ENCODE measurements at regions not wholly inside any gene's neighbourhood (a gene's known extent, or its start where the extent isn't known, plus 50 kb on each side); places are given as distances from the start of the nearest gene placed in this dataset.

GRCh38 chr12:58026897-58027891 is 85.8 kb downstream of the ATP23 start:
- TF ChIP-seq, protein P1, sequence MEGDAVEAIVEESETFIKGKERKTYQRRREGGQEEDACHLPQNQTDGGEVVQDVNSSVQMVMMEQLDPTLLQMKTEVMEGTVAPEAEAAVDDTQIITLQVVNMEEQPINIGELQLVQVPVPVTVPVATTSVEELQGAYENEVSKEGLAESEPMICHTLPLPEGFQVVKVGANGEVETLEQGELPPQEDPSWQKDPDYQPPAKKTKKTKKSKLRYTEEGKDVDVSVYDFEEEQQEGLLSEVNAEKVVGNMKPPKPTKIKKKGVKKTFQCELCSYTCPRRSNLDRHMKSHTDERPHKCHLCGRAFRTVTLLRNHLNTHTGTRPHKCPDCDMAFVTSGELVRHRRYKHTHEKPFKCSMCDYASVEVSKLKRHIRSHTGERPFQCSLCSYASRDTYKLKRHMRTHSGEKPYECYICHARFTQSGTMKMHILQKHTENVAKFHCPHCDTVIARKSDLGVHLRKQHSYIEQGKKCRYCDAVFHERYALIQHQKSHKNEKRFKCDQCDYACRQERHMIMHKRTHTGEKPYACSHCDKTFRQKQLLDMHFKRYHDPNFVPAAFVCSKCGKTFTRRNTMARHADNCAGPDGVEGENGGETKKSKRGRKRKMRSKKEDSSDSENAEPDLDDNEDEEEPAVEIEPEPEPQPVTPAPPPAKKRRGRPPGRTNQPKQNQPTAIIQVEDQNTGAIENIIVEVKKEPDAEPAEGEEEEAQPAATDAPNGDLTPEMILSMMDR (IDR thresholded peaks at IDR 0.05) = no peak
- TF ChIP-seq, protein P2, sequence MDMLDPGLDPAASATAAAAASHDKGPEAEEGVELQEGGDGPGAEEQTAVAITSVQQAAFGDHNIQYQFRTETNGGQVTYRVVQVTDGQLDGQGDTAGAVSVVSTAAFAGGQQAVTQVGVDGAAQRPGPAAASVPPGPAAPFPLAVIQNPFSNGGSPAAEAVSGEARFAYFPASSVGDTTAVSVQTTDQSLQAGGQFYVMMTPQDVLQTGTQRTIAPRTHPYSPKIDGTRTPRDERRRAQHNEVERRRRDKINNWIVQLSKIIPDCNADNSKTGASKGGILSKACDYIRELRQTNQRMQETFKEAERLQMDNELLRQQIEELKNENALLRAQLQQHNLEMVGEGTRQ (IDR thresholded peaks at IDR 0.05; ENCODE audit: borderline replicate concordance, low read depth, low read length) = no peak
- TF ChIP-seq YY1 (IDR thresholded peaks at IDR 0.05; ENCODE audit: low read depth) (no peak), POLR2AphosphoS5 (IDR thresholded peaks at IDR 0.05; ENCODE audit: low read depth, low read length) (no peak), TEAD4 (IDR thresholded peaks at IDR 0.05; ENCODE audit: borderline replicate concordance, insufficient read depth) (no peak), EP300 (IDR thresholded peaks at IDR 0.05; ENCODE audit: borderline replicate concordance in 1 of 2, low read depth in 1 of 2, low read length in 1 of 2) (no peak), REST (IDR thresholded peaks at IDR 0.05; ENCODE audit: low read depth, low read length) (no peak), RFX5 (IDR thresholded peaks at IDR 0.05; ENCODE audit: low read length) (no peak), ELF1 (IDR thresholded peaks at IDR 0.05) (no peak), FOXJ3 (CRISPR knock-in tag; IDR thresholded peaks at IDR 0.05) (no peak), MEF2A (IDR thresholded peaks at IDR 0.05; ENCODE audit: borderline replicate concordance, low read depth) (no peak), RXRA (IDR thresholded peaks at IDR 0.05; ENCODE audit: borderline replicate concordance, low read depth) (no peak), RAD21 (IDR thresholded peaks at IDR 0.05; ENCODE audit: low read length) (no peak)
- TF ChIP-seq, protein P3, sequence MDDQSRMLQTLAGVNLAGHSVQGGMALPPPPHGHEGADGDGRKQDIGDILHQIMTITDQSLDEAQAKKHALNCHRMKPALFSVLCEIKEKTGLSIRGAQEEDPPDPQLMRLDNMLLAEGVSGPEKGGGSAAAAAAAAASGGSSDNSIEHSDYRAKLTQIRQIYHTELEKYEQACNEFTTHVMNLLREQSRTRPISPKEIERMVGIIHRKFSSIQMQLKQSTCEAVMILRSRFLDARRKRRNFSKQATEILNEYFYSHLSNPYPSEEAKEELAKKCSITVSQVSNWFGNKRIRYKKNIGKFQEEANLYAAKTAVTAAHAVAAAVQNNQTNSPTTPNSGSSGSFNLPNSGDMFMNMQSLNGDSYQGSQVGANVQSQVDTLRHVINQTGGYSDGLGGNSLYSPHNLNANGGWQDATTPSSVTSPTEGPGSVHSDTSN (IDR thresholded peaks at IDR 0.05) = no peak
